ENCODE measurements at regions not wholly inside any gene's neighbourhood (a gene's known extent, or its start where the extent isn't known, plus 50 kb on each side); places are given as distances from the start of the nearest gene placed in this dataset.
A peak's percentile ranks its signal among the peaks of the same experiment; 100 is the strongest.

GRCh38 chr12:30126944-30127343 lies 343.2 kb upstream of the TMTC1 start:
- H3K4me3 ChIP-seq (ENCODE audit: low read depth, low read length), result no peak overlapping the region
- no peak for DNase-seq (ENCODE audit: low read depth)
- TF ChIP-seq CTCF (IDR thresholded peaks at IDR 0.05; ENCODE audit: insufficient read depth, low read depth, low read length), result no peak

- TF ChIP-seq CTCF (IDR thresholded peaks at IDR 0.05; ENCODE audit: insufficient read depth, low read depth, low read length), result no peak
- no peak overlapping the region for H3K4me3 ChIP-seq (ENCODE audit: low read depth, low read length)
- no peak for DNase-seq (ENCODE audit: low read depth)
Measured at GRCh38 chr12:30120522-30120921, 336.8 kb upstream of the TMTC1 start.

GRCh38 chr12:30117483-30117882 lies 333.7 kb upstream of the TMTC1 start:
- TF ChIP-seq CTCF (IDR thresholded peaks at IDR 0.05; ENCODE audit: insufficient read depth, low read depth, low read length), result no peak
- no peak for DNase-seq (ENCODE audit: low read depth)
- H3K4me3 ChIP-seq (ENCODE audit: low read depth, low read length), result no peak overlapping the region

GRCh38 chr12:30111719-30112118 lies 328.0 kb upstream of the TMTC1 start:
- TF ChIP-seq CTCF (IDR thresholded peaks at IDR 0.05; ENCODE audit: insufficient read depth, low read depth, low read length), result no peak
- H3K4me3 ChIP-seq (ENCODE audit: low read depth, low read length), result no peak overlapping the region
- no peak for DNase-seq (ENCODE audit: low read depth)

GRCh38 chr12:30110958-30111586 lies 327.3 kb upstream of the TMTC1 start:
- peak; percentile 62 for DNase-seq (ENCODE audit: low read depth)
- H3K4me3 ChIP-seq (ENCODE audit: low read depth, low read length), result no peak overlapping the region
- TF ChIP-seq CTCF (IDR thresholded peaks at IDR 0.05; ENCODE audit: insufficient read depth, low read depth, low read length), result no peak

GRCh38 chr12:30110498-30110897 lies 326.8 kb upstream of the TMTC1 start:
- no peak for TF ChIP-seq CTCF (IDR thresholded peaks at IDR 0.05; ENCODE audit: insufficient read depth, low read depth, low read length)
- DNase-seq (ENCODE audit: low read depth), result no peak

GRCh38 chr12:30108666-30109065 lies 324.9 kb upstream of the TMTC1 start:
- no peak overlapping the region for H3K4me3 ChIP-seq (ENCODE audit: low read depth, low read length)
- no peak for TF ChIP-seq CTCF (IDR thresholded peaks at IDR 0.05; ENCODE audit: insufficient read depth, low read depth, low read length)
- no peak for DNase-seq (ENCODE audit: low read depth)

More at GRCh38 chr12:30110498-30110897, 326.8 kb upstream of the TMTC1 start:
- H3K4me3 ChIP-seq (ENCODE audit: low read depth, low read length), result no peak overlapping the region
